ENCODE measurements at regions not wholly inside any gene's neighbourhood (a gene's known extent, or its start where the extent isn't known, plus 50 kb on each side); places are given as distances from the start of the nearest gene placed in this dataset.

DNA sequence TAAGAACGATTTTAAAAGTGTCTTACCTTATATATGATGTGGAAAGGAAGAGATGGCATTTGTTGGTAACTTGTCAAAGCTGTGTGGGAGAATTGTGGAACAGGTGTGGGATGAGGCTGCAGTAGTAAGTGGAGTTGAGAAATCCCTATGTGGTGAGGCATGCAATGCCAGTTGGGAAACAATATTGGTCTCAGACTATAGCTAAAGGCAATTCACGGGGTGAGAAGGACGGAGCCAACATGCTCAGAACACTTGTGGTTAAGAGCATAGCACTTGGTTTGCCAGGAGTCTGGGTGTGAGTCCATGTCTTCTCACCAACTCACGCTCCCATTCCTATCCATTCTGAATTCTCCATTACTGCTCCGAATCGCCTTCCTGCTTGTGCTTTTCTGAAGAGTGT lies 615.6 kb upstream of the ADAMTS9 start:
- H3K4me1 ChIP-seq (ENCODE audit: control insufficient read depth, insufficient read depth, low read length, poor library complexity, severe bottlenecking): no peaks in the 10 kb centered on the region
- no peak overlapping the region for H3K4me3 ChIP-seq (ENCODE audit: extremely low read depth, insufficient read depth, low read length, poor library complexity, severe bottlenecking)
- no peaks in the 10 kb centered on the region for H3K9me3 ChIP-seq (ENCODE audit: control insufficient read depth, low read length)
- no peaks in the 10 kb centered on the region for H3K36me3 ChIP-seq (ENCODE audit: control insufficient read depth, insufficient read depth, low read length)
- no peak overlapping the region for H3K27ac ChIP-seq (ENCODE audit: low read depth, low read length, severe bottlenecking)
- 67 to 81% methylated on average over 3 to 5 of the region's 6 CpGs for whole genome bisulfite sequencing, 2 experiments (ENCODE audit: insufficient coverage in 2 of 2)

DNA sequence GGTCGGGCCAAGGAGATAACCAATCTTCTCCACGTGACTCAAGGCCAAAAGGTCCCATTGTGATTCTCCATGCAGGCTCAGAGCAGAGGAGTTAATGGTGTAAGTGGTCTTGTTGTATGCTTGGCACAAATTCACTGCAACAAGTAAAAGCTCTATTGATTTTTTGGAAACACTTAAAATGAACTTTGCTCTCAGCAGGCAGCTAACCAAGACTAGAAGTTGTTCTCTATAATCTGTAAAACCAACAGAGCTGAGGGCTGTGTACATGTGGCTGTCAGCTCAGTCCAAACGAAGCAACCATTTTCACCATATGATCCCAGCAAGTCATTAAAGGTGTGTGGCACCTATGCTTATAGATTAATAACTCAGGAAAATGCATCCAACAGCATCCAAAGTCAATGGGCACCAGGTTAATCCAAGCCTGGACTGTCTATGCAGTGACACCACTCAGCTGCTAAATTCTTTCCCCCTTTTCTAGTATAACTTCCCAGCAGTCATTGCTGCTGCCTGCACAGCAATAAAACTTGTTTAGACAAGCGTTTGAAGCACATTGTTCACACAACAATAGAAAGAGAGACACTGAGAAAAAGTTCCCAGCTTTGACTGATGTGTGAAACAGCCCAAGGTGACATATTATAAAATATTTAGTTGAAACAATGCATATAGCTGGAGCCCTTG lies 603.8 kb upstream of the ADAMTS9 start:
- Histone ChIP-seq H3K4me3 (ENCODE audit: extremely low read depth, insufficient read depth, low read length, poor library complexity, severe bottlenecking) (no peak overlapping the region), H3K4me1 (ENCODE audit: control insufficient read depth, insufficient read depth, low read length, poor library complexity, severe bottlenecking) (no peaks in the 10 kb centered on the region), H3K27ac (ENCODE audit: low read depth, low read length, severe bottlenecking) (no peak overlapping the region), H3K9me3 (ENCODE audit: control insufficient read depth, low read length) (no peaks in the 10 kb centered on the region), H3K36me3 (ENCODE audit: control insufficient read depth, insufficient read depth, low read length) (no peaks in the 10 kb centered on the region)
- WGBS, 2 experiments (ENCODE audit: insufficient coverage in 2 of 2): 92 to 94% methylated on average over 2 of the region's 4 CpGs

DNA sequence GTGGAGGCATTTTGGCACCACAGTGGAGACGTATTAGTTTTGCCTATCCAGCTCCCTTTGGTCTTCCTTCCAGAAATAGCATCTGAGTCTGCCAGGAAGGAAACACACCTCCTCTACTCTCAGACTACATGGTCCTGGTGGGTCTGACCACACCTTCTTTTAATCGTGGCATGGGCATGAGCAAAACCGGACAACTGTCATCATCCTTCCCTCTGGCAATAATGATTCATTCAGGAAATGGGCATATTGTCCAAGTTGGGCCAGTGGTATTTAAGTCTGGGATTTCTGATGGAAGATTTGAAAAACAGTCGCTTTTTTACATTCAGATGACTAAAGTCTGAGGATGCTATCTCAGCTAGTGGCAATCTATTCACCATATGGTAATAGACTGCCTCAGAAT lies 601.0 kb upstream of the ADAMTS9 start:
- H3K27ac ChIP-seq (ENCODE audit: low read depth, low read length, severe bottlenecking): no peak overlapping the region
- no peaks in the 10 kb centered on the region for H3K4me1 ChIP-seq (ENCODE audit: control insufficient read depth, insufficient read depth, low read length, poor library complexity, severe bottlenecking)
- 86 to 95% methylated on average over 1 to 2 of the region's 4 CpGs for WGBS, 2 experiments (ENCODE audit: insufficient coverage in 2 of 2)
- no peaks in the 10 kb centered on the region for H3K9me3 ChIP-seq (ENCODE audit: control insufficient read depth, low read length)
- no peaks in the 10 kb centered on the region for H3K36me3 ChIP-seq (ENCODE audit: control insufficient read depth, insufficient read depth, low read length)
- H3K4me3 ChIP-seq (ENCODE audit: extremely low read depth, insufficient read depth, low read length, poor library complexity, severe bottlenecking): no peak overlapping the region

DNA sequence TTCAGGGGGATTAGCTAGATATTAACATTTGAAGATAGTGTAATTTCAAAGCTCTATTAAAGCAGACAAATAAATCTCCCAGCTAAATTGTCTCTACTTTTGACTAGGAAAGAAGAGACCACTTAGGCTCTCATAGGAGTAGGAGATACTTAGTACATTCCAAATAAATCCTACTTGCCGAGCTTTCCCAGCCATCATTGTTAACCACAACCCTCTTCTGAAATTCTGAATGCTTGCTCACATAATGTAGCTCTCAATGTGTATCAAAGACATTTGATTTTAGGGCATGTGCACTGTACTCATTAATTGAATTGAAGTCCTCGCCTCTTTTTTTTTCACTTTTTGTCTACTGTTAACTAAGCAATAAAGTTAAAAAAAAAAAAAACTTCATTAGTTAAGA lies 598.2 kb upstream of the ADAMTS9 start:
- Histone ChIP-seq H3K27ac (ENCODE audit: low read depth, low read length, severe bottlenecking) (no peak overlapping the region), H3K36me3 (ENCODE audit: control insufficient read depth, insufficient read depth, low read length) (no peaks in the 10 kb centered on the region), H3K4me3 (ENCODE audit: extremely low read depth, insufficient read depth, low read length, poor library complexity, severe bottlenecking) (no peak overlapping the region), H3K4me1 (ENCODE audit: control insufficient read depth, insufficient read depth, low read length, poor library complexity, severe bottlenecking) (no peaks in the 10 kb centered on the region), H3K9me3 (ENCODE audit: control insufficient read depth, low read length) (no peaks in the 10 kb centered on the region)
- WGBS, 2 experiments (ENCODE audit: insufficient coverage in 2 of 2): no CpG with 5 or more reads among the region's 2 CpGs

DNA sequence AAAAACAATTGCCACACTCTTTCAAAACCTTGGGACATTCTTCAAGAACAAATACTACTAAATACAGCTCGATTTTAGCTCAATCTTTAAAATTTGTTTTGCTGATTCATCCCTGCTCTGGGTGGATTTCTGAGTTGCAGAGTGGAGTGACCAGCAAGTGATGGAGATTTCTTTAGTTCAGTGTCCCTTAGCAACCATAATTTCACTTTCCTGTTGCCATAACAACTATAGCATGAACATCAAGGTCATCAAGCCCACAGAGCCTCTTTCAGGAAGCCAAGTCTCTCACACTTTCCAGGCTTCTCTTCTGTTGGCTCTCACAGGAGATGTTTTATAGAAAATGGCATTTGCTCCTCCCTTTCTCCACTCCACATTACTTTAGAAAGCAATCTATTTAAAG lies 597.2 kb upstream of the ADAMTS9 start:
- 40% methylated on average over 1 of the region's 1 CpG; no CpG with 5 or more reads in 1 of the 2 experiments for WGBS, 2 experiments (ENCODE audit: insufficient coverage in 2 of 2)
- no peaks in the 10 kb centered on the region for H3K9me3 ChIP-seq (ENCODE audit: control insufficient read depth, low read length)
- H3K4me1 ChIP-seq (ENCODE audit: control insufficient read depth, insufficient read depth, low read length, poor library complexity, severe bottlenecking): no peaks in the 10 kb centered on the region
- H3K36me3 ChIP-seq (ENCODE audit: control insufficient read depth, insufficient read depth, low read length): no peaks in the 10 kb centered on the region
- H3K4me3 ChIP-seq (ENCODE audit: extremely low read depth, insufficient read depth, low read length, poor library complexity, severe bottlenecking): no peak overlapping the region
- H3K27ac ChIP-seq (ENCODE audit: low read depth, low read length, severe bottlenecking): no peak overlapping the region

DNA sequence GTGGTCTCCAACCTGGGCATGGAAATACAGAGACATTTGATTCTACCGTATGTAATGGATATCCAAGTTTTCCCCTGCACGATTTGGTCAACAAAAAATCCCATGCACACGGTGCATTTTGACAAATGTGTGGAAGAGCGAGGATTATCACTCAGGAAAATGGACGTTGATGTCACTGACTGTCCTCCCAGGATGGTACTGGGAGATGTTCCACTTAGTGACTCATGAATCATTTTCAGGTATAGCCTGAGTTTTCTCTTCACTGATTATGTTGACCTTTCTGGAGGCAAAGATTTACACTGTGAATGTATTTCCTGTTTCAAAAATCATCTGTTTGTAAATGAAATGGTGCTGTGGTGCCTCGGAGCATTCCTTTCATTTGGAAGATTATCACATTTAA lies 596.7 kb upstream of the ADAMTS9 start:
- Histone ChIP-seq H3K27ac (ENCODE audit: low read depth, low read length, severe bottlenecking) (no peak overlapping the region), H3K4me3 (ENCODE audit: extremely low read depth, insufficient read depth, low read length, poor library complexity, severe bottlenecking) (no peak overlapping the region)
- WGBS, 2 experiments (ENCODE audit: insufficient coverage in 2 of 2): 94 to 100% methylated on average over 5 of the region's 6 CpGs

DNA sequence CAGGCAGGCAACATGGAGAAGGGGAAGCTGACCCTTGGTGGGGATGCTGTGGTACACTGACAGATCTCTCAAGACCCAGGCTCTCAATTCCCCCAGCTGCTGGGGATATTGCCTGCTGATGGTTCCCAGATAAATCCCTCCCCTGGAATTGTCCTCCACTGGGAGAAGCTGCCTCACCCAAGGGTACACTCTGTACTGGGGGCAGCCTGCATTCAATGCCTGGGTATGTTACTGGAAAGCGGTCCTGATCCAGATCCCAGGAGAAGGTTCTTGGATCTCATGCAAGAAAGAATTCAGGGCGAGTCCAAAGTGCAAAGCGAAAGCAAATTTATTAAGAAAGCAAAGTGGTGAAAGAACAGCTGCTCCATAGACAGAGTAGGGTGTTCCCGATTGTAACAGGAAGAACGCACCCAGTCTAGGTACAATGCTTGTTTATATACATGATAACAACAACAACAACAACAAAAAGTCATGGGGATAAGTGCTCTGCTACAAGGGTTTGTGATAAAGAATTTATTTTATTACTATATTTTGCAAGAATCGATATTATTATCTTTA lies 591.5 kb upstream of the ADAMTS9 start:
- H3K4me3 ChIP-seq (ENCODE audit: extremely low read depth, insufficient read depth, low read length, poor library complexity, severe bottlenecking): no peak overlapping the region
- 93 to 98% methylated on average over 2 to 3 of the region's 6 CpGs for WGBS, 2 experiments (ENCODE audit: insufficient coverage in 2 of 2)

More for the DNA sequence above, 596.7 kb upstream of the ADAMTS9 start:
- H3K9me3 ChIP-seq (ENCODE audit: control insufficient read depth, low read length): no peaks in the 10 kb centered on the region
- no peaks in the 10 kb centered on the region for H3K4me1 ChIP-seq (ENCODE audit: control insufficient read depth, insufficient read depth, low read length, poor library complexity, severe bottlenecking)
- H3K36me3 ChIP-seq (ENCODE audit: control insufficient read depth, insufficient read depth, low read length): no peaks in the 10 kb centered on the region

DNA sequence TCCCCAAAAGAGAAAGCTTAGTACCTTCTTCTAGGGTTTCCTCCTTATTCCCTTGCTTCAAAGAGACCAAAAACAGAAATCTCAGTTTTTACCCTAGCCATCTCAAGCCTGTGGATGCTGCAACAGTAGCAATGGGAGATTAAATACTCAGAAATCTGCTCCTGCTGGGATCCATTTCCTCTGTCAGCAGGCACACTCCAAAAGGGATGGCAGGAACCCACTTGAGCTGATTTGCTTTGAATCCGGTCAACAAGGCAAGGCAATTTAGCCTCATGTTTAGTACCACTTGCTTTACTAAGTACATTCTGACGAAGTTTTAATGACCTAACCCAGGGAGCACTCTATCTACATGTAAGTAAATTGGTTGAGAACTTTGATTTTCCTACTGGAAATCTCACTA lies 590.0 kb upstream of the ADAMTS9 start:
- Histone ChIP-seq H3K9me3 (ENCODE audit: control insufficient read depth, low read length) (no peaks in the 10 kb centered on the region), H3K4me3 (ENCODE audit: extremely low read depth, insufficient read depth, low read length, poor library complexity, severe bottlenecking) (no peak overlapping the region), H3K4me1 (ENCODE audit: control insufficient read depth, insufficient read depth, low read length, poor library complexity, severe bottlenecking) (no peaks in the 10 kb centered on the region), H3K36me3 (ENCODE audit: control insufficient read depth, insufficient read depth, low read length) (no peaks in the 10 kb centered on the region), H3K27ac (ENCODE audit: low read depth, low read length, severe bottlenecking) (no peak overlapping the region)
- WGBS, 2 experiments (ENCODE audit: insufficient coverage in 2 of 2): 20% methylated on average over 1 of the region's 2 CpGs; no CpG with 5 or more reads in 1 of the 2 experiments

More for the DNA sequence above, 591.5 kb upstream of the ADAMTS9 start:
- Histone ChIP-seq H3K9me3 (ENCODE audit: control insufficient read depth, low read length) (no peaks in the 10 kb centered on the region), H3K36me3 (ENCODE audit: control insufficient read depth, insufficient read depth, low read length) (no peaks in the 10 kb centered on the region), H3K4me1 (ENCODE audit: control insufficient read depth, insufficient read depth, low read length, poor library complexity, severe bottlenecking) (no peaks in the 10 kb centered on the region), H3K27ac (ENCODE audit: low read depth, low read length, severe bottlenecking) (no peak overlapping the region)

DNA sequence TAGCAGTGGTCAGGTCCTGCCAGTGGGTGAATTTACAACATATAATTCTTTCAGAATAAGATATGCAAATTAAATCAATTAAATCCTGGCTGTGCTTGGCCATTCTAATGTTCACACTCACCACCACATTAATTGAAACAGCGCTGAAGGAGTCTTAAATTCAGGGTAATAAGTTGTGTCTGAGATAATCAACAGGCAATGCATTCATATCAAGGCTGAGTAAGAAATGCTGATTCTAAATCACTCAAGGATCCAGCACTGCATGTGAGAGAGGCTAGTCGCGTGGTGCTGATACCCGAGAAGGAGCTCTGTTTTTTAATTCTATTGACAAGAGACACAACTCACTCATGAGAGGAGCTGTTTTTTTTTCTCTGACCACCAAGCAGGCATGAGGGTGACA lies 588.8 kb upstream of the ADAMTS9 start:
- Histone ChIP-seq H3K4me1 (ENCODE audit: control insufficient read depth, insufficient read depth, low read length, poor library complexity, severe bottlenecking) (no peaks in the 10 kb centered on the region), H3K9me3 (ENCODE audit: control insufficient read depth, low read length) (no peaks in the 10 kb centered on the region), H3K4me3 (ENCODE audit: extremely low read depth, insufficient read depth, low read length, poor library complexity, severe bottlenecking) (no peak overlapping the region), H3K27ac (ENCODE audit: low read depth, low read length, severe bottlenecking) (no peak overlapping the region), H3K36me3 (ENCODE audit: control insufficient read depth, insufficient read depth, low read length) (no peaks in the 10 kb centered on the region)
- 67% methylated on average over 3 of the region's 4 CpGs; no CpG with 5 or more reads in 1 of the 2 experiments for WGBS, 2 experiments (ENCODE audit: insufficient coverage in 2 of 2)

DNA sequence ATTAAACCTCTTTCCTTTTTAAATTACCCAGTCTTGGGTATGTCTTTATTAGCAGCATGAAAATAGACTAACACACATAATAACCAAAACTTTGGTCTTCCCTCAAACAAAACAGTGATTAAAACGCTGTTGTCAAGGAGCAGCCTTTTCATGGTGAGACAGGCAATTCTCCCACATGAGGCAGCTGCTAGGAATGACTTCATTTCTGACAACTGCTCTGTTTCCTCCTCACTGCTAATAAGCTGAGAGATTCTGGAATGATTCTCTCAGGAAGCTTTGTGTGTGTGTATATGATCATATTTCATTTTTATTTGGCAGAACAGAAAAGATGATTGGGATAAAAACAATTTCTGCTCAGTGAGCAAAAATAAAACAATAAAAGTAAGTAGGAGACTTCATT lies 580.6 kb upstream of the ADAMTS9 start:
- Histone ChIP-seq H3K9me3 (ENCODE audit: control insufficient read depth, low read length) (no peaks in the 10 kb centered on the region), H3K27ac (ENCODE audit: low read depth, low read length, severe bottlenecking) (no peak overlapping the region), H3K4me1 (ENCODE audit: control insufficient read depth, insufficient read depth, low read length, poor library complexity, severe bottlenecking) (peaks cover 5% of the 10 kb centered on the region), H3K4me3 (ENCODE audit: extremely low read depth, insufficient read depth, low read length, poor library complexity, severe bottlenecking) (no peak overlapping the region), H3K36me3 (ENCODE audit: control insufficient read depth, insufficient read depth, low read length) (no peaks in the 10 kb centered on the region)
- no CpG with 5 or more reads among the region's 1 CpG for WGBS, 2 experiments (ENCODE audit: insufficient coverage in 2 of 2)

DNA sequence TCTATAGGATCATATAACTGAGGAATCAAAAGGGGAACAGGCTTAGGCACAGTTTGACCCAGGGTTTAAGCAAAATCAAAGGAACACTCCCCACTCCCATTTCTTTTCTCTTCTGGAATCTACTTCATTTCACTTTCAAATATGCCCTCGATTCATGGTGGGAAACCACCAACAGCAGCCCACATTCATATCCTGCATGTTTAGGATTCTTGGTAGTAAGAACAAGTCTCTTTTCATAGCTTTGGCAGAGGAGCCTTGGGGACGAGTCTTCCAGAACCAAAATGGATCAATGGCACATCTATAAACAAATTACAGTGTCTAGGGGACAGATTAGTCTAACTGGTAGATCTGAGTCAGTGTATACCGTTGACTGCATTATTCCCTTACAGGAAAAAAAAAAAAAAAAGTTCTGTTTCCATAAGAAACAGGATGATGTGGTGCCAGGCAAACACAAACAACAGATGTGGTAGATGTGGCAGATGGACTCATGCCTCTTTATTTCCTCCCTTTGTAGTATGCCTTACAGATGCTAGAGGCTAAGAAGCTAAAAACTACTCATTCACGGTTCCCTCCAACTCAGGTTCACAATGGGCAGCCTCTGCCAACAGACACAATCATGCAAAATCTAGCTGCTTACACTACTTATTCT lies 578.3 kb upstream of the ADAMTS9 start:
- H3K27ac ChIP-seq (ENCODE audit: low read depth, low read length, severe bottlenecking): no peak overlapping the region
- no peaks in the 10 kb centered on the region for H3K36me3 ChIP-seq (ENCODE audit: control insufficient read depth, insufficient read depth, low read length)
- 45% methylated on average over 1 of the region's 4 CpGs; no CpG with 5 or more reads in 1 of the 2 experiments for WGBS, 2 experiments (ENCODE audit: insufficient coverage in 2 of 2)
- H3K4me1 ChIP-seq (ENCODE audit: control insufficient read depth, insufficient read depth, low read length, poor library complexity, severe bottlenecking): peaks cover 5% of the 10 kb centered on the region
- no peaks in the 10 kb centered on the region for H3K9me3 ChIP-seq (ENCODE audit: control insufficient read depth, low read length)
- no peak overlapping the region for H3K4me3 ChIP-seq (ENCODE audit: extremely low read depth, insufficient read depth, low read length, poor library complexity, severe bottlenecking)
